NCI-H2107 treated with DMSO at 0.1 percent for 48 hours (cell line): ENCODE measurements at regions not wholly inside any gene's neighbourhood (a gene's known extent, or its start where the extent isn't known, plus 50 kb on each side); places are given as distances from the start of the nearest gene placed in this dataset.
"Not testable (repeated sequence)": the region's sequence is repeated elsewhere in the genome, so short reads cannot be mapped to it uniquely, and the experiment has no call there.

ENCODE experiments used
- DNase-seq: peaks from one replicate; lab custom pipeline; 2025; ENCODE audit not compliant: unreplicated experiment; lab: John Stamatoyannopoulos, UW

- no peak for DNase-seq
These were observed 1115.4 kb downstream of the STPG2 start for GRCh38 chr4:97027728-97028410.

GRCh38 chr4:97028785-97029184 is 1114.5 kb downstream of the STPG2 start:
- DNase-seq = no peak

GRCh38 chr4:97037411-97038145 is 1105.7 kb downstream of the STPG2 start:
- DNase-seq = not testable (repeated sequence)

- no peak for DNase-seq
These were observed 1105.1 kb downstream of the STPG2 start for GRCh38 chr4:97038146-97038516.

- no peak for DNase-seq
These were observed 1070.6 kb downstream of the STPG2 start for GRCh38 chr4:97072666-97073065.

- DNase-seq = no peak
These were observed 1070.1 kb downstream of the STPG2 start for GRCh38 chr4:97073194-97073593.

- no peak for DNase-seq
These were observed 1068.7 kb downstream of the STPG2 start for GRCh38 chr4:97074531-97074930.

GRCh38 chr4:97081951-97082350 is 1061.3 kb downstream of the STPG2 start:
- DNase-seq = no peak

- not testable (repeated sequence) for DNase-seq
These were observed 1046.2 kb downstream of the STPG2 start for GRCh38 chr4:97097036-97097435.

- DNase-seq = peak; percentile 1
These were observed 1042.1 kb downstream of the STPG2 start for GRCh38 chr4:97101171-97101570.

- no peak for DNase-seq
These were observed 1040.0 kb downstream of the STPG2 start for GRCh38 chr4:97103252-97103651.

- no peak for DNase-seq
These were observed 1039.3 kb downstream of the STPG2 start for GRCh38 chr4:97104006-97104405.

GRCh38 chr4:97104666-97105065 is 1038.6 kb downstream of the STPG2 start:
- no peak for DNase-seq

- no peak for DNase-seq
These were observed 1037.8 kb downstream of the STPG2 start for GRCh38 chr4:97105347-97106099.

GRCh38 chr4:97106161-97106560 is 1037.1 kb downstream of the STPG2 start:
- DNase-seq = no peak

- no peak for DNase-seq
These were observed 1032.8 kb downstream of the STPG2 start for GRCh38 chr4:97110506-97110905.

- no peak for DNase-seq
These were observed 1026.8 kb downstream of the STPG2 start for GRCh38 chr4:97116511-97116910.

GRCh38 chr4:97121493-97121892 is 1021.8 kb downstream of the STPG2 start:
- no peak for DNase-seq

GRCh38 chr4:97123573-97123972 is 1019.7 kb downstream of the STPG2 start:
- DNase-seq = peak; percentile 5

- DNase-seq = no peak
These were observed 1010.8 kb downstream of the STPG2 start for GRCh38 chr4:97132435-97132834.

GRCh38 chr4:97134456-97134855 is 1008.8 kb downstream of the STPG2 start:
- DNase-seq = no peak

GRCh38 chr4:97139791-97140190 is 1003.5 kb downstream of the STPG2 start:
- no peak for DNase-seq
